ENCODE measurements at regions not wholly inside any gene's neighbourhood (a gene's known extent, or its start where the extent isn't known, plus 50 kb on each side); places are given as distances from the start of the nearest gene placed in this dataset.

DNA sequence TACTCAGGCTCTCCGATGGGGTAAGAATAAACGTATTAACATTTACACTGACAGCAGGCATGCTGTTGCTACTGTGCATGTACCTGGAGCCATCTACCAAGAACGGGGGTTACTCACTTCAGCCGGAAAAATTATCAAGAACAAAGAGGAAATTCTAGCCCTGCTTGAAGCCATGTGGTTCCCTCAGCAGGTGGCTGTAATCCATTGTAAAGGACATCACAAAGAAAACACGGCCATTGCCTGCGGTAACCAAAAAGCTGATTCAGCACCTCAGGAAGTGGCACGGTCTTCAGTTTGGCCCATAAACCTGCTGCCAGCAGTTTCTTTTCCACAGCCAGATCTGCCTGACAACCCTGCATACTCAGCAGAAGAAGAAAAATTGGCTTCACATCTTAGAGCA, 925.5 kb upstream of the AMELY start:
- TF ChIP-seq EZH2 (IDR thresholded peaks at IDR 0.05; ENCODE audit: borderline replicate concordance, low read length) = no peak
- TF ChIP-seq, protein P1, sequence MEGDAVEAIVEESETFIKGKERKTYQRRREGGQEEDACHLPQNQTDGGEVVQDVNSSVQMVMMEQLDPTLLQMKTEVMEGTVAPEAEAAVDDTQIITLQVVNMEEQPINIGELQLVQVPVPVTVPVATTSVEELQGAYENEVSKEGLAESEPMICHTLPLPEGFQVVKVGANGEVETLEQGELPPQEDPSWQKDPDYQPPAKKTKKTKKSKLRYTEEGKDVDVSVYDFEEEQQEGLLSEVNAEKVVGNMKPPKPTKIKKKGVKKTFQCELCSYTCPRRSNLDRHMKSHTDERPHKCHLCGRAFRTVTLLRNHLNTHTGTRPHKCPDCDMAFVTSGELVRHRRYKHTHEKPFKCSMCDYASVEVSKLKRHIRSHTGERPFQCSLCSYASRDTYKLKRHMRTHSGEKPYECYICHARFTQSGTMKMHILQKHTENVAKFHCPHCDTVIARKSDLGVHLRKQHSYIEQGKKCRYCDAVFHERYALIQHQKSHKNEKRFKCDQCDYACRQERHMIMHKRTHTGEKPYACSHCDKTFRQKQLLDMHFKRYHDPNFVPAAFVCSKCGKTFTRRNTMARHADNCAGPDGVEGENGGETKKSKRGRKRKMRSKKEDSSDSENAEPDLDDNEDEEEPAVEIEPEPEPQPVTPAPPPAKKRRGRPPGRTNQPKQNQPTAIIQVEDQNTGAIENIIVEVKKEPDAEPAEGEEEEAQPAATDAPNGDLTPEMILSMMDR (IDR thresholded peaks at IDR 0.05; ENCODE audit: low read length) = no peak
